HG03175 (cell line): ENCODE measurements at regions not wholly inside any gene's neighbourhood (a gene's known extent, or its start where the extent isn't known, plus 50 kb on each side); places are given as distances from the start of the nearest gene placed in this dataset.

ENCODE experiments used
- ATAC-seq: cut with Tn5 transposase; IDR thresholded peaks from one replicate; pipeline ENCODE4 v1.9.1; 2021; ENCODE audit warnings: mild to moderate bottlenecking, moderate library complexity; ENCODE audit not compliant: unreplicated experiment

GRCh38 chr5:103353581-103353980 is 95.0 kb downstream of the MACIR start:
- no peak for ATAC-seq

- ATAC-seq: no peak
Observed at GRCh38 chr5:103347716-103348423, 89.3 kb downstream of the MACIR start.

- ATAC-seq: no peak
Observed at GRCh38 chr5:103346162-103346748, 87.7 kb downstream of the MACIR start.

GRCh38 chr5:103345461-103345860 is 86.9 kb downstream of the MACIR start:
- ATAC-seq: no peak

- peak; percentile 99 for ATAC-seq
Observed at GRCh38 chr5:103340717-103341388, 82.3 kb downstream of the MACIR start.

GRCh38 chr5:103340132-103340531 is 81.6 kb downstream of the MACIR start:
- no peak for ATAC-seq

GRCh38 chr5:103336941-103337340 is 78.4 kb downstream of the MACIR start:
- ATAC-seq: no peak

- no peak for ATAC-seq
Observed at GRCh38 chr5:103333376-103333775, 74.8 kb downstream of the MACIR start.

- no peak for ATAC-seq
Observed at GRCh38 chr5:103330875-103331274, 72.3 kb downstream of the MACIR start.
